ENCODE measurements at regions not wholly inside any gene's neighbourhood (a gene's known extent, or its start where the extent isn't known, plus 50 kb on each side); places are given as distances from the start of the nearest gene placed in this dataset.

DNA sequence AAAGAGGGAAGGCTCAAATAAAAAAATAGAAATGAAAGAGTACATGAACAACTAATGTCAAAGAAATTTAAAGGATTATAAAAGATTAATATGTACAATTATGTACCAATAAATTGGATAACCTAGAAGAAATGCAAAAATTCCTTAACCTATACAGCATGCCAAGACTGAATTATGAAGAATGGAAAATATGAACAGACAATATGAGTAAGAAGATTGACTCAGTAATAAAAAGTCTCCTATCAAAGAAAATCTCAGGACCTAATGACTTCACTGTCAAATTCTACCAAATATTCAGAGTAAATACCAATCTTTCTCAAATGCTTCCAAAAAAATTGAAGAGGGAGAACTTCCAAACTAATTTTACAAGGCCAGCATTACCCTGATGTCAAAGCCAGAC, 120.2 kb upstream of the SPOPL start:
- no peak for TF ChIP-seq POLR2A (IDR thresholded peaks at IDR 0.05)
- TF ChIP-seq, protein P1, sequence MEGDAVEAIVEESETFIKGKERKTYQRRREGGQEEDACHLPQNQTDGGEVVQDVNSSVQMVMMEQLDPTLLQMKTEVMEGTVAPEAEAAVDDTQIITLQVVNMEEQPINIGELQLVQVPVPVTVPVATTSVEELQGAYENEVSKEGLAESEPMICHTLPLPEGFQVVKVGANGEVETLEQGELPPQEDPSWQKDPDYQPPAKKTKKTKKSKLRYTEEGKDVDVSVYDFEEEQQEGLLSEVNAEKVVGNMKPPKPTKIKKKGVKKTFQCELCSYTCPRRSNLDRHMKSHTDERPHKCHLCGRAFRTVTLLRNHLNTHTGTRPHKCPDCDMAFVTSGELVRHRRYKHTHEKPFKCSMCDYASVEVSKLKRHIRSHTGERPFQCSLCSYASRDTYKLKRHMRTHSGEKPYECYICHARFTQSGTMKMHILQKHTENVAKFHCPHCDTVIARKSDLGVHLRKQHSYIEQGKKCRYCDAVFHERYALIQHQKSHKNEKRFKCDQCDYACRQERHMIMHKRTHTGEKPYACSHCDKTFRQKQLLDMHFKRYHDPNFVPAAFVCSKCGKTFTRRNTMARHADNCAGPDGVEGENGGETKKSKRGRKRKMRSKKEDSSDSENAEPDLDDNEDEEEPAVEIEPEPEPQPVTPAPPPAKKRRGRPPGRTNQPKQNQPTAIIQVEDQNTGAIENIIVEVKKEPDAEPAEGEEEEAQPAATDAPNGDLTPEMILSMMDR (IDR thresholded peaks at IDR 0.05): no peak

Data from adrenal gland (tissue), 5 donors.